OCI-LY3 (cell line): ENCODE measurements at regions not wholly inside any gene's neighbourhood (a gene's known extent, or its start where the extent isn't known, plus 50 kb on each side); places are given as distances from the start of the nearest gene placed in this dataset.

ENCODE experiments used
- H2AFZ ChIP-seq: fragments of 200-600, 300-600 bp; shearing (Covaris generic); 2 replicates; pipeline ENCODE4 v1.6.0; 2014; ENCODE audit warnings: antibody characterized with exemption, low read depth, low read length
- H3K27ac ChIP-seq: fragments of 200-600, 300-600 bp; sonication (generic); 2 replicates; pipeline ENCODE4 v1.5.1; 2014; ENCODE audit warnings: mild to moderate bottlenecking, low read length, moderate library complexity, mixed read lengths
- H3K27me3 ChIP-seq: fragments of 200-600, 300-600 bp; sonication (generic); 2 replicates; pipeline ENCODE4 v1.6.1; 2014; ENCODE audit warnings: low read depth, low read length, mixed read lengths
- H3K36me3 ChIP-seq: fragments of 200-600, 300-600 bp; sonication (generic); replicated peaks from 2 replicates; pipeline ENCODE3; 2014; ENCODE audit warnings: low read depth, low read length, mixed read lengths
- H3K4me1 ChIP-seq: fragments of 300-600, 200-600 bp; sonication (generic); 2 replicates; pipeline ENCODE4 v1.6.1; 2014; ENCODE audit warnings: low read length, mixed read lengths
- H3K4me2 ChIP-seq: fragments of 200-600, 300-600 bp; sonication (generic); 2 replicates; pipeline ENCODE4 v1.6.1; 2014; ENCODE audit warnings: low read length, mixed read lengths
- H3K4me3 ChIP-seq: fragments of 300-600, 200-600 bp; sonication (generic); 2 replicates; pipeline ENCODE4 v1.5.1; 2014; ENCODE audit warnings: antibody characterized with exemption, mild to moderate bottlenecking, low read length, moderate library complexity
- H3K79me2 ChIP-seq: fragments of 300-600, 200-600 bp; shearing (Covaris generic); 2 replicates; pipeline ENCODE4 v1.6.1; 2014; ENCODE audit warnings: mild to moderate bottlenecking, low read length, mixed read lengths
- H3K9ac ChIP-seq: fragments of 300-600, 200-600 bp; shearing (Covaris generic); 2 replicates; pipeline ENCODE4 v1.6.0; 2014; ENCODE audit warnings: mild to moderate bottlenecking, low read length, moderate library complexity
- H3K9me3 ChIP-seq: fragments of 200-600, 300-600 bp; shearing (Covaris generic); 2 replicates; pipeline ENCODE4 v1.6.1; 2014; ENCODE audit warnings: low read length, mixed read lengths; ENCODE audit not compliant: insufficient read depth
- H4K20me1 ChIP-seq: fragments of 200-600, 300-600 bp; sonication (generic); 2 replicates; pipeline ENCODE4 v1.6.1; 2016; ENCODE audit warnings: low read length, mixed read lengths; ENCODE audit not compliant: insufficient read depth
- EZH2phosphoT487 ChIP-seq: fragments of 200-600 bp; shearing (Covaris generic); IDR thresholded peaks from 2 replicates; pipeline ENCODE4 v1.6.1; 2018; ENCODE audit warnings: antibody characterized with exemption, mixed run types, low read depth
- TF ChIP-seq, protein P1 (sequence below): fragments of 200-600, 300-600 bp; sonication (generic); IDR thresholded peaks from 2 replicates; pipeline ENCODE4 v1.5.1; 2014; ENCODE audit warnings: antibody characterized with exemption, low read length, low read depth

- no peak for TF ChIP-seq EZH2phosphoT487
- TF ChIP-seq, protein P1, sequence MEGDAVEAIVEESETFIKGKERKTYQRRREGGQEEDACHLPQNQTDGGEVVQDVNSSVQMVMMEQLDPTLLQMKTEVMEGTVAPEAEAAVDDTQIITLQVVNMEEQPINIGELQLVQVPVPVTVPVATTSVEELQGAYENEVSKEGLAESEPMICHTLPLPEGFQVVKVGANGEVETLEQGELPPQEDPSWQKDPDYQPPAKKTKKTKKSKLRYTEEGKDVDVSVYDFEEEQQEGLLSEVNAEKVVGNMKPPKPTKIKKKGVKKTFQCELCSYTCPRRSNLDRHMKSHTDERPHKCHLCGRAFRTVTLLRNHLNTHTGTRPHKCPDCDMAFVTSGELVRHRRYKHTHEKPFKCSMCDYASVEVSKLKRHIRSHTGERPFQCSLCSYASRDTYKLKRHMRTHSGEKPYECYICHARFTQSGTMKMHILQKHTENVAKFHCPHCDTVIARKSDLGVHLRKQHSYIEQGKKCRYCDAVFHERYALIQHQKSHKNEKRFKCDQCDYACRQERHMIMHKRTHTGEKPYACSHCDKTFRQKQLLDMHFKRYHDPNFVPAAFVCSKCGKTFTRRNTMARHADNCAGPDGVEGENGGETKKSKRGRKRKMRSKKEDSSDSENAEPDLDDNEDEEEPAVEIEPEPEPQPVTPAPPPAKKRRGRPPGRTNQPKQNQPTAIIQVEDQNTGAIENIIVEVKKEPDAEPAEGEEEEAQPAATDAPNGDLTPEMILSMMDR, result no peak
- no peaks in the 10 kb centered on the region for H4K20me1 ChIP-seq
- H3K9me3 ChIP-seq, result no peaks in the 10 kb centered on the region
- no peaks in the 10 kb centered on the region for H3K79me2 ChIP-seq
- no peak overlapping the region for H3K4me2 ChIP-seq
- H3K9ac ChIP-seq, result no peak overlapping the region
- peaks cover 17% of the 10 kb centered on the region; the same call in 1 of the 2 replicates for H3K27me3 ChIP-seq
- H3K27ac ChIP-seq, result no peak overlapping the region
- no peak overlapping the region for H3K4me3 ChIP-seq
- H3K4me1 ChIP-seq, result peaks cover 13% of the 10 kb centered on the region; the same call in 1 of the 2 replicates
- no peaks in the 10 kb centered on the region for H3K36me3 ChIP-seq
- no peak overlapping the region for H2AFZ ChIP-seq
Observed at GRCh38 chr21:38735626-38736206, 70.0 kb upstream of the ETS2 start.

GRCh38 chr21:38740090-38740489 lies 65.6 kb upstream of the ETS2 start:
- Histone ChIP-seq H4K20me1 (no peaks in the 10 kb centered on the region), H3K4me1 (peaks cover 10% of the 10 kb centered on the region), H3K4me2 (no peak overlapping the region), H3K36me3 (no peaks in the 10 kb centered on the region), H3K4me3 (no peak overlapping the region), H2AFZ (no peak overlapping the region), H3K9ac (no peak overlapping the region), H3K27me3 (peaks cover 12% of the 10 kb centered on the region; the same call in 1 of the 2 replicates), H3K79me2 (no peaks in the 10 kb centered on the region), H3K9me3 (no peaks in the 10 kb centered on the region), H3K27ac (no peak overlapping the region)
- no peak for TF ChIP-seq EZH2phosphoT487
- TF ChIP-seq, protein P1, result no peak

DNA sequence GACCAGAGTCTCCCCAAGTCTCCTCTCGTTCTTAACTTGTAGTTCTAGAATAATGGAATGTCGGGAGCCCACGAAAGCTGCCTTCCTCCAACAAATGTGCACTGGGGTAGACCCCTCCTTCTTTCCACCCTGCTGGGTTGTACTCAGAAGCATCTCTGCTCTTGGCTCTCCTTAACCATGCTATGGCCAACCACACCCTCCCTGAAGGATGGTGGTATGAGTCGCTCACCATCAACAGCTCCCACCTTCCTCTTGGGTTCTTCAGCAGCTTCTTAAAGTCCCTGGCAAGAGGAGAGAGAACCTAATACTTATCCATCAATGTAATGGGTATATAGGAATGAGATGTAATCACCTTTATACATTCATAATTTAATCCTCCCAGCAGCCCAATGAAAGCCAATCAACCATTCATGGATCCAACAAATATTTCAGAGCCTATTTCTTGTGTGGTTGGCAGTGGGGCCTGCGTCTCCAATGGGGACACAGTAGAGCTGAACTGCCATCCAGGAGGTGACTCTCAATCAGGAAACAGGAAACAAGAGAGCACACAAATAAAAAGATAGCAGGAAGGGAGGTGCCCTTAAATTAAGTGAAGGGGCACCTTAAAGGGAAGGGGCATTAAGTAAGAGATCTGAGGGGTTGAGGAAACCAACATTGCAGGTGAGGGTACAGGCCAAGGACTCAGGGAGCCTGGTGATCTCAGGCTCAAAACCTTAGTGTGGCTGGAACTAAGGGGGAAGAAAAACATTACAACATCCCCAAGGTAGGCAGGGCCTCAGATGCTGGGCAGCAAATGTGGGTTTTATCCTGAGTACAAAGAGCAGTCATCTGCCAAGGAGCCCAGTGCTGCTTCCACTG lies 64.4 kb upstream of the ETS2 start:
- H3K9ac ChIP-seq, result no peak overlapping the region
- H4K20me1 ChIP-seq, result no peaks in the 10 kb centered on the region
- no peaks in the 10 kb centered on the region for H3K9me3 ChIP-seq
- H2AFZ ChIP-seq, result no peak overlapping the region
- no peak for TF ChIP-seq EZH2phosphoT487
- TF ChIP-seq, protein P1, result no peak
- H3K79me2 ChIP-seq, result no peaks in the 10 kb centered on the region
- H3K36me3 ChIP-seq, result no peaks in the 10 kb centered on the region
- H3K4me1 ChIP-seq, result peaks cover 10% of the 10 kb centered on the region
- H3K27ac ChIP-seq, result no peak overlapping the region
- no peak overlapping the region for H3K4me3 ChIP-seq
- no peak overlapping the region for H3K4me2 ChIP-seq
- H3K27me3 ChIP-seq, result peaks cover 5% of the 10 kb centered on the region; the same call in 1 of the 2 replicates

- no peak overlapping the region for H3K27ac ChIP-seq
Observed at GRCh38 chr21:38741950-38742256, 63.8 kb upstream of the ETS2 start.

More at GRCh38 chr21:38741950-38742256, 63.8 kb upstream of the ETS2 start:
- peaks cover 10% of the 10 kb centered on the region for H3K4me1 ChIP-seq
- H3K36me3 ChIP-seq, result no peaks in the 10 kb centered on the region
- no peak for TF ChIP-seq EZH2phosphoT487
- TF ChIP-seq, protein P1, result no peak
- H3K4me3 ChIP-seq, result no peak overlapping the region
- H3K27me3 ChIP-seq, result no peaks in the 10 kb centered on the region
- no peak overlapping the region for H2AFZ ChIP-seq
- H3K4me2 ChIP-seq, result no peak overlapping the region
- H4K20me1 ChIP-seq, result no peaks in the 10 kb centered on the region
- no peak overlapping the region for H3K9ac ChIP-seq
- no peaks in the 10 kb centered on the region for H3K9me3 ChIP-seq
- H3K79me2 ChIP-seq, result no peaks in the 10 kb centered on the region
